MM.1S (cell line): ENCODE measurements at regions not wholly inside any gene's neighbourhood (a gene's known extent, or its start where the extent isn't known, plus 50 kb on each side); places are given as distances from the start of the nearest gene placed in this dataset.

Experiments
- EZH2 ChIP-seq: fragments of 300-600 bp; sonication (generic); optimal IDR thresholded peaks from 2 replicates; pipeline ENCODE3; 2017; ENCODE audit warnings: low read depth, mild to moderate bottlenecking, antibody characterized with exemption, low read length, mixed read lengths
- EZH2phosphoT487 ChIP-seq: fragments of 300-600 bp; sonication (generic); IDR thresholded peaks from 2 replicates; pipeline ENCODE4 v1.6.1; 2018; ENCODE audit warnings: antibody characterized with exemption, low read length
- TF ChIP-seq, protein P1 (sequence below): fragments of 300-600 bp; sonication (generic); IDR thresholded peaks from 2 replicates; pipeline ENCODE4 v1.5.1; 2016; ENCODE audit warnings: antibody characterized with exemption, low read length, mixed read lengths

DNA sequence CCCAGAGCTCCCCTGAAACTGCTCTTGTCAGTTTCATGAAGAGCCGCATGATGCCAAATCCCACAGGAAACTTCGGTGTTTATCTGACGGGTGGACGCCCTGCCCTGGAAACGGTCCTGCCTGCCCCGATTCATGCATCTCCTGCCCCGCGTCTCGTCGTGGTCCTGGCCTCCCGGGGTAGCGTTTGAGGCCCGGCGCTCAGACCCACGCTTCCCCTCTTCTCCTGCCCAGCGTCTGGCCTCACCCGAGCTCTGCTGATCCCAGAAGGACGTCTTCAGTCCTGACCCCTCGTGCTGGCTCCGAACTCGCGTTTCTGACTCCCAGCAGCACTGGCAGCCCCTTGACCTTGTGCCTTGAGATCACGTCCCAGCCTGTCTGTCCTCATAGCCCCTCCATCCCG, 180.5 kb downstream of the TMEM18 start:
- TF ChIP-seq, protein P1, sequence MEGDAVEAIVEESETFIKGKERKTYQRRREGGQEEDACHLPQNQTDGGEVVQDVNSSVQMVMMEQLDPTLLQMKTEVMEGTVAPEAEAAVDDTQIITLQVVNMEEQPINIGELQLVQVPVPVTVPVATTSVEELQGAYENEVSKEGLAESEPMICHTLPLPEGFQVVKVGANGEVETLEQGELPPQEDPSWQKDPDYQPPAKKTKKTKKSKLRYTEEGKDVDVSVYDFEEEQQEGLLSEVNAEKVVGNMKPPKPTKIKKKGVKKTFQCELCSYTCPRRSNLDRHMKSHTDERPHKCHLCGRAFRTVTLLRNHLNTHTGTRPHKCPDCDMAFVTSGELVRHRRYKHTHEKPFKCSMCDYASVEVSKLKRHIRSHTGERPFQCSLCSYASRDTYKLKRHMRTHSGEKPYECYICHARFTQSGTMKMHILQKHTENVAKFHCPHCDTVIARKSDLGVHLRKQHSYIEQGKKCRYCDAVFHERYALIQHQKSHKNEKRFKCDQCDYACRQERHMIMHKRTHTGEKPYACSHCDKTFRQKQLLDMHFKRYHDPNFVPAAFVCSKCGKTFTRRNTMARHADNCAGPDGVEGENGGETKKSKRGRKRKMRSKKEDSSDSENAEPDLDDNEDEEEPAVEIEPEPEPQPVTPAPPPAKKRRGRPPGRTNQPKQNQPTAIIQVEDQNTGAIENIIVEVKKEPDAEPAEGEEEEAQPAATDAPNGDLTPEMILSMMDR: no peak
- no peak for TF ChIP-seq EZH2
- TF ChIP-seq EZH2phosphoT487: no peak
